ENCODE measurements at regions not wholly inside any gene's neighbourhood (a gene's known extent, or its start where the extent isn't known, plus 50 kb on each side); places are given as distances from the start of the nearest gene placed in this dataset.

GRCh38 chr5:77145666-77146065 is 58.6 kb upstream of the ZBED3 start:
- TF ChIP-seq CTCF (IDR thresholded peaks at IDR 0.05) (no peak), EZH2 (IDR thresholded peaks at IDR 0.05) (no peak), EZH2phosphoT487 (IDR thresholded peaks at IDR 0.05) (no peak)
